ENCODE measurements at regions not wholly inside any gene's neighbourhood (a gene's known extent, or its start where the extent isn't known, plus 50 kb on each side); places are given as distances from the start of the nearest gene placed in this dataset.

DNA sequence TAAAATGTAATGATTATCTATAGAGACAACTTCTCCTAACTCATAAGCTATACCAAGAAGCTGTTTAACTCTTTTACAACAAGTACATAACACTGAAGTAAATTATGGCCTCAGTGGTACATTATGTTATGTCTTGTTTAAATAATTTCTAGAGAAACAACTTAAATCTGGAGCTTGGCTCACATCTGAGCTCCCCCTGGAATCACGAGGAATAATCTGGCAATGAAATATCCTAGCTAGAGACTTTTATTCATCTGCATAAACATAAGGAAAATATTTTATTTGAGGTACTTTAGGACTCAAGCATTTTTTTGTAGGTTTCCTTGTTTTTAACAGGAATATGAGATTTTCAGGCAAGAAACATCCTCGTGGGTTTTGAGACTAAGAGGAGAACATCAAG, 354.7 kb upstream of the SLC7A11 start:
- no peak overlapping the region for H3K4me3 ChIP-seq (ENCODE audit: low read length)
- no peak for ATAC-seq (ENCODE audit: poor library complexity)
- Mint-ChIP-seq H3K36me3 (ENCODE audit: low read depth) (no peaks in the 10 kb centered on the region), H3K4me1 (ENCODE audit: low read depth) (no peaks in the 10 kb centered on the region), H3K4me3 (no peak overlapping the region), H3K9me3 (no peaks in the 10 kb centered on the region), H3K27me3 (peaks cover 6% of the 10 kb centered on the region), H3K27ac (no peak overlapping the region)
- DNase-seq, result no peak
- TF ChIP-seq, protein P1, sequence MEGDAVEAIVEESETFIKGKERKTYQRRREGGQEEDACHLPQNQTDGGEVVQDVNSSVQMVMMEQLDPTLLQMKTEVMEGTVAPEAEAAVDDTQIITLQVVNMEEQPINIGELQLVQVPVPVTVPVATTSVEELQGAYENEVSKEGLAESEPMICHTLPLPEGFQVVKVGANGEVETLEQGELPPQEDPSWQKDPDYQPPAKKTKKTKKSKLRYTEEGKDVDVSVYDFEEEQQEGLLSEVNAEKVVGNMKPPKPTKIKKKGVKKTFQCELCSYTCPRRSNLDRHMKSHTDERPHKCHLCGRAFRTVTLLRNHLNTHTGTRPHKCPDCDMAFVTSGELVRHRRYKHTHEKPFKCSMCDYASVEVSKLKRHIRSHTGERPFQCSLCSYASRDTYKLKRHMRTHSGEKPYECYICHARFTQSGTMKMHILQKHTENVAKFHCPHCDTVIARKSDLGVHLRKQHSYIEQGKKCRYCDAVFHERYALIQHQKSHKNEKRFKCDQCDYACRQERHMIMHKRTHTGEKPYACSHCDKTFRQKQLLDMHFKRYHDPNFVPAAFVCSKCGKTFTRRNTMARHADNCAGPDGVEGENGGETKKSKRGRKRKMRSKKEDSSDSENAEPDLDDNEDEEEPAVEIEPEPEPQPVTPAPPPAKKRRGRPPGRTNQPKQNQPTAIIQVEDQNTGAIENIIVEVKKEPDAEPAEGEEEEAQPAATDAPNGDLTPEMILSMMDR (IDR thresholded peaks at IDR 0.05), result no peak
- no peaks in the 10 kb centered on the region for H3K27me3 ChIP-seq (ENCODE audit: control insufficient read depth in 1 of 2, insufficient read depth in 2 of 2, low read length in 2 of 2)
- no peaks in the 10 kb centered on the region for H3K4me1 ChIP-seq (ENCODE audit: insufficient read depth, low read length)
- no peaks in the 10 kb centered on the region for H3K9me3 ChIP-seq (ENCODE audit: control insufficient read depth in 1 of 2, insufficient read depth in 1 of 2, low read length in 2 of 2)
- ChIA-PET CTCF (no interaction called here), POLR2A (no interaction called here)
- intact Hi-C loops (cut with DNase I, micrococcal nuclease), result no loop called here
- no peak overlapping the region for H3K27ac ChIP-seq (ENCODE audit: low read depth in 1 of 2, low read length in 2 of 2)
- H3K36me3 ChIP-seq (ENCODE audit: insufficient read depth, low read length), result no peaks in the 10 kb centered on the region

DNA sequence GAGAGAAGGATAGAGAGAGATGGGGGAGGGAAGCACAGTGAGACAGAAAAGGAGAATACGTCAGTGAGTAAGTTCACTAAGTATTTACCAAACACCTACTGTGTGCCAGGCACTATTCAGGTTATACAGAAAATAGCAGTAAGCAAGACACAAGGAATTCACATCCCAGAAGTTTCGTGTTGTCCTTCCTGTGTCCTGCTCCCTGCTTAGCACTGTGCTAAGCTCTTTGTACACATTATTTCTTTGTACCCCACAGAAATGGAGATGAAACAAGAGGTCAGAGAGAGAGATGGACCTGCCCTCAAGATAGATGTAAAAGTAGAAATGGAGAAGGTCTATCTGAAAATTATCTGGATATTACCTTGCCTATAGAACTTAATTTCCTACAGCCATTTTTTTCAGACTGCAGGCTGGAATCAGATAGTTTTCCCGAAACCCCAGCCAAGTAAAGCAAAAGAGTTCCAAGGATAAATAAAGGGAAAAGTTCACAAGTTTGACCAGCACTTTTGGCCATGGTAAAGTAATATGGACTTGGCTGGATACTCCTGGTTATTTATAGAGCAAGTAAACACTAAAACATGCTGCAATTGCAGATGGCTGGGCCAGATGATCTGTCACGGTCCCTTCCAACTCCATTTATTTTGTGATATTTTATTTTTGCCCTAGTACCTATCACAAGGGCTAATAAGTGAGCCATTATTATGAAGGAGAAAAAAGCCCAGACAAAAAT, 353.7 kb upstream of the SLC7A11 start:
- H3K36me3 ChIP-seq (ENCODE audit: insufficient read depth, low read length), result no peaks in the 10 kb centered on the region
- Mint-ChIP-seq H3K9me3 (no peaks in the 10 kb centered on the region), H3K4me3 (no peak overlapping the region), H3K27me3 (peaks cover 6% of the 10 kb centered on the region), H3K4me1 (ENCODE audit: low read depth) (no peaks in the 10 kb centered on the region), H3K36me3 (ENCODE audit: low read depth) (no peaks in the 10 kb centered on the region), H3K27ac (no peak overlapping the region)
- no peak for ATAC-seq (ENCODE audit: poor library complexity)
- ChIA-PET CTCF (no interaction called here), POLR2A (no interaction called here)
- no peaks in the 10 kb centered on the region for H3K9me3 ChIP-seq (ENCODE audit: control insufficient read depth in 1 of 2, insufficient read depth in 1 of 2, low read length in 2 of 2)
- H3K4me1 ChIP-seq (ENCODE audit: insufficient read depth, low read length), result no peaks in the 10 kb centered on the region
- intact Hi-C loops (cut with DNase I, micrococcal nuclease), result no loop called here
- DNase-seq, result no peak
- TF ChIP-seq, protein P1 (IDR thresholded peaks at IDR 0.05), result no peak
- H3K4me3 ChIP-seq (ENCODE audit: low read length), result no peak overlapping the region
- H3K27ac ChIP-seq (ENCODE audit: low read depth in 1 of 2, low read length in 2 of 2), result no peak overlapping the region
- no peaks in the 10 kb centered on the region for H3K27me3 ChIP-seq (ENCODE audit: control insufficient read depth in 1 of 2, insufficient read depth in 2 of 2, low read length in 2 of 2)

DNA sequence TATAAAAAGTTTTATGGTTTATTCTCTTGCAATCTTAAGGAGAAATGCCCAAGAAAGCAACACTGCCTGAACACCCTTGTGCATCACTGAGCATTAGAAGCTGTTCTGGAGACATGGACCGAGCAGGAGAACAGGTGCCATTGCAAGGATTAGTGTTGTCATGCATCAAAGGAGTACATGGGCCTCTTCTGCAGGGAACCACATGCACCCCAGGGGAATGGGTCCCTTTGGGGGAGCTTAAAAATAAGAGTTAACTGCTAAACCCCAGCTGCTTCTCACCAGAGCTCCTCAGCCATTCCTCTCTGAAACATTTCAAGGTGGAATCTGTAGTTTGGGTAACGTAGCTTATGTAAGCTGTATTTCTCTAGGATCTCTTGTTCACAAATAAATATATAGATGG, 353.0 kb upstream of the SLC7A11 start:
- ATAC-seq (ENCODE audit: poor library complexity) (no peak), DNase-seq (no peak)
- H3K4me1 Mint-ChIP-seq (ENCODE audit: low read depth), result no peaks in the 10 kb centered on the region
- intact Hi-C loops (cut with DNase I, micrococcal nuclease), result no loop called here
- no peak overlapping the region for H3K4me3 ChIP-seq (ENCODE audit: low read length)
- CTCF ChIA-PET, result no interaction called here
- TF ChIP-seq, protein P1 (IDR thresholded peaks at IDR 0.05), result no peak
- no peak overlapping the region for H3K27ac Mint-ChIP-seq
- H3K4me1 ChIP-seq (ENCODE audit: insufficient read depth, low read length), result no peaks in the 10 kb centered on the region
- POLR2A ChIA-PET, result no interaction called here
- no peak overlapping the region for H3K27ac ChIP-seq (ENCODE audit: low read depth in 1 of 2, low read length in 2 of 2)
- H3K9me3 ChIP-seq (ENCODE audit: control insufficient read depth in 1 of 2, insufficient read depth in 1 of 2, low read length in 2 of 2), result no peaks in the 10 kb centered on the region
- peaks cover 6% of the 10 kb centered on the region for H3K27me3 Mint-ChIP-seq
- no peaks in the 10 kb centered on the region for H3K27me3 ChIP-seq (ENCODE audit: control insufficient read depth in 1 of 2, insufficient read depth in 2 of 2, low read length in 2 of 2)
- no peaks in the 10 kb centered on the region for H3K9me3 Mint-ChIP-seq
- H3K4me3 Mint-ChIP-seq, result no peak overlapping the region
- H3K36me3 Mint-ChIP-seq (ENCODE audit: low read depth), result no peaks in the 10 kb centered on the region
- no peaks in the 10 kb centered on the region for H3K36me3 ChIP-seq (ENCODE audit: insufficient read depth, low read length)

Data from CD4-positive, alpha-beta T cell (primary cell).